ENCODE measurements at regions not wholly inside any gene's neighbourhood (a gene's known extent, or its start where the extent isn't known, plus 50 kb on each side); places are given as distances from the start of the nearest gene placed in this dataset.

- DNase-seq (ENCODE audit: low read depth): no peak
- TF ChIP-seq CTCF (IDR thresholded peaks at IDR 0.05; ENCODE audit: control insufficient read depth, extremely low read depth, insufficient read depth): no peak
These were observed 203.3 kb downstream of the TFCP2L1 start for GRCh38 chr2:121081701-121082100.

GRCh38 chr2:121082191-121082590, 202.8 kb downstream of the TFCP2L1 start:
- H3K4me3 ChIP-seq (ENCODE audit: low read depth, low read length): no peak overlapping the region
- no peak for DNase-seq (ENCODE audit: low read depth)
- no peak for TF ChIP-seq CTCF (IDR thresholded peaks at IDR 0.05; ENCODE audit: control insufficient read depth, extremely low read depth, insufficient read depth)

More at GRCh38 chr2:121081701-121082100, 203.3 kb downstream of the TFCP2L1 start:
- H3K4me3 ChIP-seq (ENCODE audit: low read depth, low read length): no peak overlapping the region

DNA sequence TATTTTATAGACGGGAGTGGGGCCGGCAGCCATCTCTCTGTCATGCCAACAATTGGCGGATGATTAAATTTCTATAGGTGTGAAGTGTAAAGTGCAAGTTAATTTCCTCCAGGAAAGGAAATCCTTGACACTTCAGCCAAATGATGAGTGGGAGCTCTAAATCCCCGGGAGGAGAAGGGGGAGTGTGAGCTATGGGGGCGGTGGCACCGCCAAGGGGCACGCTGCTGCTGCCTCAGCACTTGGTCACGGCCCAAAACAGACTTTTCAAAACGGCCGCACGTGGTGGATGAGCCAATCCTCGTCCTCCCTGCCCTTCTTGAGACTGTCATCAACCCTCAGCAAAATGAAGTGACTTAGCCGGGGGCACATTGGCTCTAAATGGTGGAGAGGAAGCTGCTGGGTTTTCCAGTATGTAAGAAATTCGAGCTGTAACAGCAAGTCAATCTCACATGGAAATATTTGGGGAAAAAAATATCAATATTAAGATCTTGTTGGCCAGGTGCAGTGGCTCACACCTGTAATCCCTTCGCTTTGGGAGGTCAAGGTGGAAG, 200.8 kb downstream of the TFCP2L1 start:
- no peak for DNase-seq (ENCODE audit: low read depth)
- H3K4me3 ChIP-seq (ENCODE audit: low read depth, low read length): no peak overlapping the region
- no peak for TF ChIP-seq CTCF (IDR thresholded peaks at IDR 0.05; ENCODE audit: control insufficient read depth, extremely low read depth, insufficient read depth)

DNA sequence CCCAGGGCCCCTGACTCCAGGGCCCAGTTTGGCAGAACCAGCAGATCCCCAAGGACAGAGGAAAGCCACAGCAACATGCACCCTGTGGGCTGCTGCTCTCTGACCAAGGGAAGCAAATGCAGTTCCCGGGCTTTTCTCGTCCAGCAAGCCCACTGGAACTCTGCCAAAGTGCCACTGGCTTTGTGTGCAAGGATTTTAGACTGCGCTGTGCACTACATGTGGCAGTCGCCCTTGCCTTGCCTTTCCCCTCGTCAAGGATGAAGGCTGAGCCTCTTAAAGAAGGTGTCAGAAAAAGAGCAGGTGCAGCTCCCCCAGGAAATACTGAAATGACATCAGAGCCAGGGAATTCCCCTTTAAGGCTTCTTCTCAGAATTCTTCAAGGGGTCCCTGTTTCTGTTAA, 199.2 kb downstream of the TFCP2L1 start:
- no peak for DNase-seq (ENCODE audit: low read depth)

DNA sequence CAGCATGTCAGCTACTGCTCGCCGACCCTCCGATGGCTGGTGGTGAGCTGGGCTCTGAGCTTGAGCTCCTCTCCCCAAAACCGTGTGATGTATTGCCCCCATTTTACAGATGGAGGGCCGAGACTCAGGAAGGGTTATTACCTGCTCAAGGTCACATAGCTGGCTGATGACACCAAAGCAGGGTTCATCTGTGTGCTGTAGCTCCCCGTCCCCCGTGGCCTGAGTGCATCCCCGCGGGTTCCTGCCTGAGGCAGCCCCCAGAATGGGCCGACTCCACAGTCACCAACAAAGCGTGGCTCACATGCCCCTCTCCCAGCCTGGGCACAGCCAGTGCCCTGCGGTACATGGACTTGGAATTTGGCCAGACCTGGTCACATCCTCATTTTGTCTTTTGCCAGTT, 198.6 kb downstream of the TFCP2L1 start:
- no peak for TF ChIP-seq CTCF (IDR thresholded peaks at IDR 0.05; ENCODE audit: control insufficient read depth, extremely low read depth, insufficient read depth)
- DNase-seq (ENCODE audit: low read depth): no peak
- H3K4me3 ChIP-seq (ENCODE audit: low read depth, low read length): no peak overlapping the region

More for the DNA sequence above, 199.2 kb downstream of the TFCP2L1 start:
- TF ChIP-seq CTCF (IDR thresholded peaks at IDR 0.05; ENCODE audit: control insufficient read depth, extremely low read depth, insufficient read depth): no peak
- no peak overlapping the region for H3K4me3 ChIP-seq (ENCODE audit: low read depth, low read length)

GRCh38 chr2:121087117-121087516, 197.9 kb downstream of the TFCP2L1 start:
- H3K4me3 ChIP-seq (ENCODE audit: low read depth, low read length): no peak overlapping the region
- DNase-seq (ENCODE audit: low read depth): no peak

More at GRCh38 chr2:121087117-121087516, 197.9 kb downstream of the TFCP2L1 start:
- TF ChIP-seq CTCF (IDR thresholded peaks at IDR 0.05; ENCODE audit: control insufficient read depth, extremely low read depth, insufficient read depth): no peak

Data from LNCaP clone FGC (cell line).